SIG-M5 treated with dmso at 0.1 percent for 504 hours (cell line): ENCODE measurements at regions not wholly inside any gene's neighbourhood (a gene's known extent, or its start where the extent isn't known, plus 50 kb on each side); places are given as distances from the start of the nearest gene placed in this dataset.

ENCODE experiments used
- DNase-seq: peaks from one replicate; lab custom pipeline; 2025; ENCODE audit not compliant: unreplicated experiment; lab: John Stamatoyannopoulos, UW

- no peak for DNase-seq
Measured at GRCh38 chr10:33820531-33820930, 486.1 kb upstream of the NRP1 start.

- DNase-seq = no peak
Measured at GRCh38 chr10:33819206-33819605, 484.7 kb upstream of the NRP1 start.

- DNase-seq = peak; percentile 31
Measured at GRCh38 chr10:33818343-33818742, 483.9 kb upstream of the NRP1 start.

GRCh38 chr10:33817605-33818004 is 483.1 kb upstream of the NRP1 start:
- no peak for DNase-seq

- no peak for DNase-seq
Measured at GRCh38 chr10:33815776-33816175, 481.3 kb upstream of the NRP1 start.

- DNase-seq = no peak
Measured at GRCh38 chr10:33813871-33814270, 479.4 kb upstream of the NRP1 start.

- no peak for DNase-seq
Measured at GRCh38 chr10:33813415-33813814, 478.9 kb upstream of the NRP1 start.

GRCh38 chr10:33812586-33812985 is 478.1 kb upstream of the NRP1 start:
- DNase-seq = no peak

- no peak for DNase-seq
Measured at GRCh38 chr10:33810986-33811385, 476.5 kb upstream of the NRP1 start.

- no peak for DNase-seq
Measured at GRCh38 chr10:33809732-33810131, 475.3 kb upstream of the NRP1 start.

GRCh38 chr10:33808475-33808874 is 474.0 kb upstream of the NRP1 start:
- DNase-seq = no peak

GRCh38 chr10:33807531-33808359 is 473.3 kb upstream of the NRP1 start:
- DNase-seq = no peak

GRCh38 chr10:33805831-33806230 is 471.4 kb upstream of the NRP1 start:
- DNase-seq = no peak

GRCh38 chr10:33804584-33804983 is 470.1 kb upstream of the NRP1 start:
- DNase-seq = no peak

- no peak for DNase-seq
Measured at GRCh38 chr10:33803248-33803647, 468.8 kb upstream of the NRP1 start.

- no peak for DNase-seq
Measured at GRCh38 chr10:33802566-33802965, 468.1 kb upstream of the NRP1 start.

GRCh38 chr10:33801705-33802104 is 467.2 kb upstream of the NRP1 start:
- peak; percentile 20 for DNase-seq

GRCh38 chr10:33800986-33801385 is 466.5 kb upstream of the NRP1 start:
- no peak for DNase-seq

GRCh38 chr10:33800545-33800944 is 466.1 kb upstream of the NRP1 start:
- DNase-seq = no peak

- DNase-seq = no peak
Measured at GRCh38 chr10:33799944-33800323, 465.5 kb upstream of the NRP1 start.

GRCh38 chr10:33799281-33799943 is 464.9 kb upstream of the NRP1 start:
- no peak for DNase-seq

GRCh38 chr10:33798754-33799153 is 464.3 kb upstream of the NRP1 start:
- no peak for DNase-seq

- DNase-seq = no peak
Measured at GRCh38 chr10:33796680-33797079, 462.2 kb upstream of the NRP1 start.
